GM12878 (cell line): ENCODE measurements at regions not wholly inside any gene's neighbourhood (a gene's known extent, or its start where the extent isn't known, plus 50 kb on each side); places are given as distances from the start of the nearest gene placed in this dataset.

Experiments
- ATAC-seq: fragments of 200-7000 bp; cut with Tn5 transposase; 3 replicates; pipeline ENCODE4 v1.9.1; 2020; ENCODE audit warnings: mild to moderate bottlenecking, moderate library complexity
- BruUV-seq: library from RNA; stranded (reverse); fragments of 400-500 nt; replicated peaks from 2 replicates; lab custom pipeline; 2021; lab: Mats Ljungman, UMichigan
- CTCF ChIA-PET: fragments of 300-600 bp; sonication (Branson Sonifier 250); formaldehyde crosslinking; extraction: SDS; loops from one replicate; lab custom pipeline; 2021; ENCODE audit warnings: inconsistent platforms; lab: Yijun Ruan, JAX
- POLR2A ChIA-PET: fragments of 350-600 bp; formaldehyde crosslinking; extraction: SDS; loops from one replicate; lab custom pipeline; 2021; ENCODE audit warnings: inconsistent platforms; lab: Charles Lee
- RAD21 ChIA-PET: fragments of 300-600 bp; sonication (Branson Sonifier 250); formaldehyde crosslinking; loops from one replicate; lab custom pipeline; 2023; ENCODE audit warnings: antibody characterized with exemption; ENCODE audit not compliant: unreplicated experiment; lab: Charles Lee
- SMC1A ChIA-PET: fragments of 300-600 bp; sonication (Branson Sonifier 250); formaldehyde crosslinking; loops from one replicate; lab custom pipeline; 2023; ENCODE audit not compliant: unreplicated experiment, uncharacterized antibody; lab: Charles Lee
- DNase-seq: peaks from one replicate; pipeline ENCODE4 v3.0.0-alpha.2; 2011; ENCODE audit warnings: low read depth, low spot score
- FAIRE-seq: peaks from 3 replicates; lab custom pipeline; 2011; peaks lifted over from hg19 to GRCh38; lab: Jason Lieb, UNC
- H2AFZ ChIP-seq: 2 replicates; pipeline ENCODE4 v1.6.0; 2011; ENCODE audit warnings: low read depth, low read length, control low read depth; ENCODE audit not compliant: control insufficient read depth
- H3K27ac ChIP-seq: 2 replicates; pipeline ENCODE4 v1.5.1; 2011; ENCODE audit warnings: control low read depth; ENCODE audit not compliant: control insufficient read depth, insufficient read depth
- H3K27me3 ChIP-seq, 2 experiments: replicated peaks in 1 of 2; 2 replicates each; pipeline versions ENCODE4 v1.6.0 to v1.6.1; 2011; ENCODE audit warnings: low read length in 1 of 2; ENCODE audit not compliant: control insufficient read depth in 2 of 2, insufficient read depth in 2 of 2
- H3K36me3 ChIP-seq, 2 experiments: 2 replicates each; pipeline ENCODE4 v1.5.1; 2011; ENCODE audit warnings: low read length in 1 of 2; ENCODE audit not compliant: control insufficient read depth in 2 of 2, insufficient read depth in 2 of 2
- H3K4me1 ChIP-seq: 2 replicates; pipeline ENCODE4 v1.6.1; 2011; ENCODE audit warnings: mild to moderate bottlenecking, low read length, moderate library complexity, mixed read lengths; ENCODE audit not compliant: control insufficient read depth, insufficient read depth
- H3K4me2 ChIP-seq: 2 replicates; pipeline ENCODE4 v1.6.0; 2011; ENCODE audit warnings: control low read depth; ENCODE audit not compliant: control insufficient read depth, insufficient read depth
- H3K4me3 ChIP-seq: fragments of 200-600 bp; sonication (generic); 2 replicates; pipeline ENCODE4 v1.5.1; 2016
- H3K79me2 ChIP-seq: 2 replicates; pipeline ENCODE4 v1.6.0; 2011; ENCODE audit warnings: low read length; ENCODE audit not compliant: control insufficient read depth, insufficient read depth
- H3K9ac ChIP-seq: 2 replicates; pipeline ENCODE4 v1.8.0; 2011; ENCODE audit warnings: low read length, control low read depth, mixed read lengths; ENCODE audit not compliant: control insufficient read depth, insufficient read depth
- H3K9me3 ChIP-seq: replicated peaks from 3 replicates; pipeline ENCODE4 v1.5.1; 2011; ENCODE audit warnings: mild to moderate bottlenecking, low read length; ENCODE audit not compliant: control insufficient read depth, insufficient read depth
- H4K20me1 ChIP-seq: 2 replicates; pipeline ENCODE4 v1.6.0; 2011; ENCODE audit not compliant: control insufficient read depth, insufficient read depth
- ASH2L ChIP-seq: fragments of 300-600, 200-600 bp; sonication (generic); IDR thresholded peaks from 2 replicates; pipeline ENCODE4 v1.6.1; 2017; ENCODE audit warnings: low read depth, mild to moderate bottlenecking, borderline replicate concordance
- BCL3 ChIP-seq: IDR thresholded peaks from 2 replicates; pipeline ENCODE4 v1.6.1; 2011; ENCODE audit warnings: borderline replicate concordance, low read depth, mild to moderate bottlenecking, moderate library complexity, low read length; ENCODE audit not compliant: insufficient read depth, poor library complexity, severe bottlenecking
- CBX5 ChIP-seq: sonication (generic); IDR thresholded peaks from 2 replicates; pipeline ENCODE4 v1.6.1; 2016; ENCODE audit warnings: low read depth, moderate library complexity, mild to moderate bottlenecking, inconsistent platforms
- CEBPB ChIP-seq, 2 experiments: fragments of 150-350 bp in 1 of 2; IDR thresholded peaks; 2 replicates each; pipeline ENCODE4 v1.6.1; 2012 to 2014; ENCODE audit warnings: low read depth in 2 of 2, low read length in 2 of 2, borderline replicate concordance in 1 of 2, inconsistent platforms in 1 of 2
- CREB1 ChIP-seq: IDR thresholded peaks from 2 replicates; pipeline ENCODE4 v1.6.1; 2012; ENCODE audit warnings: low read depth, mild to moderate bottlenecking, inconsistent platforms
- EZH2 ChIP-seq: IDR thresholded peaks from 2 replicates; pipeline ENCODE4 v1.6.1; 2012; ENCODE audit warnings: low read depth, mild to moderate bottlenecking, control low read depth, inconsistent platforms, low read length, borderline replicate concordance; ENCODE audit not compliant: control insufficient read depth
- HCFC1 ChIP-seq: fragments of 150-350 bp; IDR thresholded peaks from 2 replicates; pipeline ENCODE4 v1.6.1; 2014; ENCODE audit warnings: low read length
- KAT2A ChIP-seq: conservative IDR thresholded peaks from 2 replicates; pipeline ENCODE4 v1.6.1; 2011; ENCODE audit warnings: low read depth, low read length; ENCODE audit not compliant: control insufficient read depth
- KDM1A ChIP-seq: fragments of 200-600 bp; sonication (generic); IDR thresholded peaks from 2 replicates; pipeline ENCODE4 v1.6.1; 2016; ENCODE audit warnings: borderline replicate concordance
- MXI1 ChIP-seq: fragments of 150-350 bp; IDR thresholded peaks from 2 replicates; pipeline ENCODE4 v1.6.1; 2011; ENCODE audit warnings: low read depth, mild to moderate bottlenecking, inconsistent platforms, low read length, improper control_type of control experiment
- NR2C2 ChIP-seq: IDR thresholded peaks from 2 replicates; pipeline ENCODE4 v1.6.1; 2011; ENCODE audit warnings: borderline replicate concordance, low read depth; ENCODE audit not compliant: control insufficient read depth, insufficient read length
- POLR2AphosphoS2 ChIP-seq: IDR thresholded peaks from 2 replicates; pipeline ENCODE4 v1.6.1; 2011; ENCODE audit warnings: low read depth, mild to moderate bottlenecking, low read length, improper control_type of control experiment, moderate library complexity
- RCOR1 ChIP-seq: conservative IDR thresholded peaks from 2 replicates; pipeline ENCODE4 v1.6.1; 2012; ENCODE audit warnings: low read depth, low read length, improper control_type of control experiment
- RELB ChIP-seq: fragments of 450-650 bp; IDR thresholded peaks from 2 replicates; pipeline ENCODE4 v1.6.1; 2017; ENCODE audit warnings: low read depth, mild to moderate bottlenecking, moderate library complexity
- SIN3A ChIP-seq: IDR thresholded peaks from 2 replicates; pipeline ENCODE4 v1.6.1; 2012; ENCODE audit warnings: low read depth, low read length, improper control_type of control experiment
- SMC3 ChIP-seq: IDR thresholded peaks from 2 replicates; pipeline ENCODE4 v1.6.1; 2011; ENCODE audit warnings: low read length, improper control_type of control experiment, borderline replicate concordance
- TCF3 ChIP-seq: IDR thresholded peaks from 2 replicates; pipeline ENCODE4 v1.6.1; 2012; ENCODE audit warnings: low read depth, mild to moderate bottlenecking, low read length, borderline replicate concordance; ENCODE audit not compliant: insufficient read depth
- ZBED1 ChIP-seq: IDR thresholded peaks from 2 replicates; pipeline ENCODE4 v1.6.1; 2016; ENCODE audit warnings: borderline replicate concordance
- ZNF207 ChIP-seq: fragments of 450-650 bp; IDR thresholded peaks from 2 replicates; pipeline ENCODE4 v1.6.1; 2014; ENCODE audit warnings: antibody characterized with exemption, mild to moderate bottlenecking, borderline replicate concordance
- WGBS: methylation state at CpG from one replicate; pipeline ENCODE4 v1.1.6; 2016; ENCODE audit warnings: low lambda C conversion rate; ENCODE audit not compliant: insufficient replicate concordance, insufficient coverage; ENCODE audit errors: missing lambda C conversion rate; 5-methylcytosine and 5-hydroxymethylcytosine counted together
- in situ Hi-C: fragments of 300-500 bp; cut with MboI; formaldehyde crosslinking; loops from 9 replicates; pipeline ENCODE4 v1.14.3; 2018; ENCODE audit warnings: mixed read lengths
- intact Hi-C: fragments of 100-400 bp; cut with micrococcal nuclease; formaldehyde crosslinking; loops from one replicate; pipeline ENCODE4 v1.14.2; 2022; ENCODE audit not compliant: unreplicated experiment

- ATAC-seq (no peak), DNase-seq (no peak), FAIRE-seq (no peak)
- in situ Hi-C loops, result no loop called here
- POLR2A ChIA-PET, result no interaction called here
- H3K9ac ChIP-seq, result no peak overlapping the region
- H3K9me3 ChIP-seq, result no peaks in the 10 kb centered on the region
- no peaks in the 10 kb centered on the region for H3K79me2 ChIP-seq
- no peak for TF ChIP-seq SMC3
- TF ChIP-seq TCF3, result no peak
- TF ChIP-seq KAT2A, result no peak
- TF ChIP-seq ZNF207, result no peak
- TF ChIP-seq NR2C2, result no peak
- TF ChIP-seq ASH2L, result no peak
- no peak for TF ChIP-seq RCOR1
- TF ChIP-seq EZH2, result no peak
- TF ChIP-seq CBX5, result no peak
- no peak for TF ChIP-seq SIN3A
- no peak for TF ChIP-seq CEBPB (IDR thresholded peaks at IDR 0.05; ENCODE audit: borderline replicate concordance in 1 of 2, low read depth in 2 of 2, low read length in 2 of 2)
- no peak for TF ChIP-seq POLR2AphosphoS2
- TF ChIP-seq MXI1, result no peak
- no peak for TF ChIP-seq CREB1
- no peak for TF ChIP-seq HCFC1
- TF ChIP-seq RELB, result no peak
- no peak for TF ChIP-seq KDM1A
- TF ChIP-seq BCL3, result no peak
- TF ChIP-seq ZBED1, result no peak
- intact Hi-C loops, result no loop called here
- no peaks in the 10 kb centered on the region for H4K20me1 ChIP-seq
- H3K4me1 ChIP-seq, result no peaks in the 10 kb centered on the region
- no peak overlapping the region for H3K4me2 ChIP-seq
- no peaks in the 10 kb centered on the region for H3K36me3 ChIP-seq
- 9% methylated on average over 8 of the region's 8 CpGs for WGBS
- H3K27ac ChIP-seq, result no peak overlapping the region
- H2AFZ ChIP-seq, result no peak overlapping the region
- H3K4me3 ChIP-seq, result no peak overlapping the region
- RAD21 ChIA-PET, result no interaction called here
- H3K27me3 ChIP-seq, result peaks cover 0 to 2% of the 10 kb centered on the region in 2 experiments; a peak in 2 of 4 replicates
- SMC1A ChIA-PET, result no interaction called here
- CTCF ChIA-PET, result no interaction called here
- no TSS peak for BruUV-seq
These were observed 54.9 kb upstream of the TBC1D21 start for GRCh38 chr15:73818308-73818985.
